Psoas muscle (tissue), 7 donors: ENCODE measurements at regions not wholly inside any gene's neighbourhood (a gene's known extent, or its start where the extent isn't known, plus 50 kb on each side); places are given as distances from the start of the nearest gene placed in this dataset.

ENCODE experiments used
- ATAC-seq, 4 donors: fragments of 200-7000 bp; cut with Tn5 transposase; one replicate each; pipeline ENCODE4 v1.9.1; 2020; ENCODE audit warnings: moderate library complexity in 3 of 4, mild to moderate bottlenecking in 2 of 4
- DNase-seq, 2 donors: peaks; one replicate each; pipeline ENCODE4 v3.0.0-alpha.2; 2020
- H3K27ac ChIP-seq: fragments of 200-600 bp; one replicate; pipeline ENCODE4 v1.8.0; 2022
- H3K27me3 ChIP-seq, 3 donors: fragments of 200-600 bp in 1 of 3; one replicate each; pipeline versions ENCODE4 v1.6.1 to v1.8.0; 2013 to 2022; ENCODE audit warnings: low read length in 2 of 3, mild to moderate bottlenecking in 2 of 3, moderate library complexity in 1 of 3; ENCODE audit not compliant: insufficient read depth in 3 of 3
- H3K36me3 ChIP-seq, 2 donors: fragments of 200-600 bp in 1 of 2; one replicate each; pipeline versions ENCODE4 v1.6.1 to v1.8.0; 2013 to 2022; ENCODE audit warnings: low read depth in 1 of 2, mild to moderate bottlenecking in 1 of 2, moderate library complexity in 1 of 2; ENCODE audit not compliant: insufficient read depth in 1 of 2
- H3K4me1 ChIP-seq: fragments of 200-600 bp; one replicate; pipeline ENCODE4 v1.8.0; 2022
- H3K4me3 ChIP-seq: fragments of 200-600 bp; one replicate; pipeline ENCODE4 v1.8.0; 2022; ENCODE audit warnings: mild to moderate bottlenecking
- H3K9me3 ChIP-seq: fragments of 200-600 bp; one replicate; pipeline ENCODE4 v1.8.0; 2022
- WGBS, 3 donors: extraction: QIAGEN DNeasy Blood & Tissue Kit; methylation state at CpG; one replicate each; pipeline versions ENCODE4 v1.1.6 to v1.1.7; 2013; 5-methylcytosine and 5-hydroxymethylcytosine counted together
- intact Hi-C, 2 donors: fragments of 100-400 bp; cut with DNase I; formaldehyde crosslinking; loops; one replicate each; pipeline versions ENCODE4 v1.11.0 to v1.14.2; 2022
- TF ChIP-seq, protein P1 (sequence below): fragments of 200-600 bp; IDR thresholded peaks from one replicate; pipeline ENCODE4 v1.8.0; 2022; ENCODE audit warnings: antibody characterized with exemption
- donor health status: healthy with polysubstance abuse.
- donor health status: DM: no; HTN: no; CAD: no; lungs with moderate emphysema.
- donor health status: Bipolar disorder and iron deficiency.
- donor health status: healthy.
- donor health status: DM: yes; HTN: yes; CAD: no.
- donor health status: DM: no; HTN: no; CAD: no.
- donor health status: DM: yes; HTN: yes; CAD: no.

- H3K9me3 ChIP-seq, result no peaks in the 10 kb centered on the region
- no peak overlapping the region for H3K27ac ChIP-seq
- H3K4me3 ChIP-seq, result no peak overlapping the region
- ATAC-seq (no peak), DNase-seq (no peak)
- no peaks in the 10 kb centered on the region for H3K27me3 ChIP-seq
- intact Hi-C loops, result no loop called here
- WGBS, 3 donors, result 83 to 87% (median 84%) methylated on average over 8 of the region's 8 CpGs
- TF ChIP-seq, protein P1, sequence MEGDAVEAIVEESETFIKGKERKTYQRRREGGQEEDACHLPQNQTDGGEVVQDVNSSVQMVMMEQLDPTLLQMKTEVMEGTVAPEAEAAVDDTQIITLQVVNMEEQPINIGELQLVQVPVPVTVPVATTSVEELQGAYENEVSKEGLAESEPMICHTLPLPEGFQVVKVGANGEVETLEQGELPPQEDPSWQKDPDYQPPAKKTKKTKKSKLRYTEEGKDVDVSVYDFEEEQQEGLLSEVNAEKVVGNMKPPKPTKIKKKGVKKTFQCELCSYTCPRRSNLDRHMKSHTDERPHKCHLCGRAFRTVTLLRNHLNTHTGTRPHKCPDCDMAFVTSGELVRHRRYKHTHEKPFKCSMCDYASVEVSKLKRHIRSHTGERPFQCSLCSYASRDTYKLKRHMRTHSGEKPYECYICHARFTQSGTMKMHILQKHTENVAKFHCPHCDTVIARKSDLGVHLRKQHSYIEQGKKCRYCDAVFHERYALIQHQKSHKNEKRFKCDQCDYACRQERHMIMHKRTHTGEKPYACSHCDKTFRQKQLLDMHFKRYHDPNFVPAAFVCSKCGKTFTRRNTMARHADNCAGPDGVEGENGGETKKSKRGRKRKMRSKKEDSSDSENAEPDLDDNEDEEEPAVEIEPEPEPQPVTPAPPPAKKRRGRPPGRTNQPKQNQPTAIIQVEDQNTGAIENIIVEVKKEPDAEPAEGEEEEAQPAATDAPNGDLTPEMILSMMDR, result no peak
- no peaks in the 10 kb centered on the region for H3K36me3 ChIP-seq
- H3K4me1 ChIP-seq, result no peaks in the 10 kb centered on the region
These were observed 324.7 kb upstream of the PIK3C3 start for GRCh38 chr18:41630232-41630886.

- ATAC-seq (no peak), DNase-seq (no peak)
- Histone ChIP-seq H3K9me3 (no peaks in the 10 kb centered on the region), H3K4me1 (no peaks in the 10 kb centered on the region), H3K36me3 (no peaks in the 10 kb centered on the region), H3K27me3 (no peaks in the 10 kb centered on the region), H3K27ac (no peak overlapping the region), H3K4me3 (no peak overlapping the region)
- intact Hi-C loops, result no loop called here
- TF ChIP-seq, protein P1, result no peak
- 90 to 91% (median 90%) methylated on average over 3 of the region's 3 CpGs for WGBS, 3 donors
These were observed 330.6 kb upstream of the PIK3C3 start for GRCh38 chr18:41624460-41624859.

DNA sequence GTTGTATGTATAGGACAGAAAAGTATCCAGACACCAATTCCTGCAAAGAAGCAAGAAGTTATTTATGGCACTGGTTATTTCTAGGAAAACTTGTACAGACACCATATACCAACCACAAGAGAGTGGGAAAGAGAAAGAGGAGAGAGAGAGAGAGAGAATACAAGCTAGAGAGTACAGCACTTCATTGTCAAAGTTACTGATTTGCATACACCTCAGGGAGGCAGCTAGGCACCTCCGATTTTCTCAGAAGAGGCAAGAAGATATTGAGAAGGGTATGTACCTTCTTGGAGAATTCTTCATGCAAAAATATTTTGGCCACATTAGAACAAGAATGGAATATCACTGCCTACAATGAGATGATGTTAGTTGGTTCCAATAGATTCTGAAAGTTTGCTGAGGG is 333.9 kb upstream of the PIK3C3 start:
- no peak overlapping the region for H3K27ac ChIP-seq
- TF ChIP-seq, protein P1, result no peak
- H3K36me3 ChIP-seq, result no peaks in the 10 kb centered on the region
- no peaks in the 10 kb centered on the region for H3K9me3 ChIP-seq
- ATAC-seq, result no peak
- no peak overlapping the region for H3K4me3 ChIP-seq
- H3K4me1 ChIP-seq, result no peaks in the 10 kb centered on the region
- WGBS, 3 donors, result 35 to 51% (median 39%) methylated on average over 1 of the region's 1 CpG
- no peaks in the 10 kb centered on the region for H3K27me3 ChIP-seq
- no peak for DNase-seq
- intact Hi-C loops, result no loop called here

GRCh38 chr18:41618147-41618546 is 336.9 kb upstream of the PIK3C3 start:
- Histone ChIP-seq H3K27ac (no peak overlapping the region), H3K9me3 (no peaks in the 10 kb centered on the region), H3K4me3 (no peak overlapping the region), H3K27me3 (no peaks in the 10 kb centered on the region), H3K4me1 (no peaks in the 10 kb centered on the region), H3K36me3 (no peaks in the 10 kb centered on the region)
- DNase-seq (no peak), ATAC-seq (no peak)
- TF ChIP-seq, protein P1, result no peak
- 29 to 45% (median 35%) methylated on average over 1 of the region's 1 CpG for WGBS, 3 donors
- intact Hi-C loops, result no loop called here

DNA sequence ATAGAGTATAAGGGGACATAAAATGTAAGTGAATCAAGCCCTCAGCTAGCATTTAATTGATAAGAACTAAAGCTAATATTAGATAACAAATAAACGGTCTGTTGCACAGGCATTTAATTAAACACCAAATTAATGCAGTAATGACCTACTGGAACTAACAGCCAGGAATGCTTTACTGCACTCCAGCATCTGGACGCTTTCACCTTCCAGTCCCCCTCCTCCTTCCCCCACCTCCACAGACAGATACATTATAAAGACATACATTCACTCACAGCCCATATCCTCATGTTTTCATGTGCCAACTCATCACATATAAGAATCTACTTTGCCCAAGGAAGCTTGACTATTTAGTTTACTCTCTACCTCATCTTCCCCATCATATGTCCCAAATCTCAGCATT is 337.4 kb upstream of the PIK3C3 start:
- Histone ChIP-seq H3K27me3 (no peaks in the 10 kb centered on the region), H3K9me3 (no peaks in the 10 kb centered on the region), H3K36me3 (no peaks in the 10 kb centered on the region), H3K4me1 (no peaks in the 10 kb centered on the region), H3K27ac (no peak overlapping the region), H3K4me3 (no peak overlapping the region)
- no peak for ATAC-seq
- intact Hi-C loops, result no loop called here
- no peak for DNase-seq
- TF ChIP-seq, protein P1, result no peak
- WGBS, 3 donors, result 30 to 35% (median 32%) methylated on average over 2 of the region's 2 CpGs
